Esophagus squamous epithelium (tissue), 4 donors: ENCODE measurements at regions not wholly inside any gene's neighbourhood (a gene's known extent, or its start where the extent isn't known, plus 50 kb on each side); places are given as distances from the start of the nearest gene placed in this dataset.

ENCODE experiments used
- POLR2A ChIP-seq, 4 donors: fragments of 450-650 bp; IDR thresholded peaks; one replicate each; pipeline ENCODE4 v1.6.1; 2017; ENCODE audit warnings: antibody characterized with exemption in 4 of 4, mild to moderate bottlenecking in 4 of 4, moderate library complexity in 3 of 4
- TF ChIP-seq, protein P1 (sequence below), 6 experiments: fragments of 450-650 bp in 4 of 6; fragments of 200-600 bp in 2 of 6; sonication (generic) in 2 of 6; IDR thresholded peaks; one replicate each; pipeline ENCODE4 v1.5.1; 2016 to 2019; ENCODE audit warnings: antibody characterized with exemption in 6 of 6, mild to moderate bottlenecking in 4 of 6, moderate library complexity in 4 of 6

DNA sequence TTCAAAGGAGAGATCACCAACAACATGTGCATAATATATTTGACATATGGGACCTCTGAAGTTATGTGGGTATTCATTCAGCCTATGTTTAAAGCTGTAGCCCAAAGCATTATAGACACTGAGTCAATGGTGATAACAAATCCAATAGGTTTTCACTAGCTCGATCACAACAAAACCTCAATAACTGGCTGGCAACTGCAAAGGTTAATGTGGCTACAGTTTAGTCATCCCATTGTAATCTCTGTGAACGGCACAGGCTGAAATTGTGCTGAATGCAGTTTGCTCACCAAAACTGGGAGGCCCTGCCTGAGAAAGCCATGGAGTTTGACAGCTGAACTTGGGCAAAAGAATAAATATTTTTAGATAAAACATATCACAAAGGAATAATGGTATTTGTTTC lies 152.4 kb upstream of the ADO start:
- TF ChIP-seq, protein P1, sequence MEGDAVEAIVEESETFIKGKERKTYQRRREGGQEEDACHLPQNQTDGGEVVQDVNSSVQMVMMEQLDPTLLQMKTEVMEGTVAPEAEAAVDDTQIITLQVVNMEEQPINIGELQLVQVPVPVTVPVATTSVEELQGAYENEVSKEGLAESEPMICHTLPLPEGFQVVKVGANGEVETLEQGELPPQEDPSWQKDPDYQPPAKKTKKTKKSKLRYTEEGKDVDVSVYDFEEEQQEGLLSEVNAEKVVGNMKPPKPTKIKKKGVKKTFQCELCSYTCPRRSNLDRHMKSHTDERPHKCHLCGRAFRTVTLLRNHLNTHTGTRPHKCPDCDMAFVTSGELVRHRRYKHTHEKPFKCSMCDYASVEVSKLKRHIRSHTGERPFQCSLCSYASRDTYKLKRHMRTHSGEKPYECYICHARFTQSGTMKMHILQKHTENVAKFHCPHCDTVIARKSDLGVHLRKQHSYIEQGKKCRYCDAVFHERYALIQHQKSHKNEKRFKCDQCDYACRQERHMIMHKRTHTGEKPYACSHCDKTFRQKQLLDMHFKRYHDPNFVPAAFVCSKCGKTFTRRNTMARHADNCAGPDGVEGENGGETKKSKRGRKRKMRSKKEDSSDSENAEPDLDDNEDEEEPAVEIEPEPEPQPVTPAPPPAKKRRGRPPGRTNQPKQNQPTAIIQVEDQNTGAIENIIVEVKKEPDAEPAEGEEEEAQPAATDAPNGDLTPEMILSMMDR (IDR thresholded peaks at IDR 0.05): no peak
- TF ChIP-seq POLR2A (IDR thresholded peaks at IDR 0.05): no peak
